ENCODE measurements at regions not wholly inside any gene's neighbourhood (a gene's known extent, or its start where the extent isn't known, plus 50 kb on each side); places are given as distances from the start of the nearest gene placed in this dataset.

- TF ChIP-seq REST (IDR thresholded peaks at IDR 0.05; ENCODE audit: low read depth, low read length) (no peak), YY1 (IDR thresholded peaks at IDR 0.05; ENCODE audit: low read depth) (no peak), PBX3 (IDR thresholded peaks at IDR 0.05) (no peak), POLR2AphosphoS5 (IDR thresholded peaks at IDR 0.05; ENCODE audit: low read depth, low read length) (no peak), ELF1 (IDR thresholded peaks at IDR 0.05) (no peak), FOSL2 (IDR thresholded peaks at IDR 0.05; ENCODE audit: borderline replicate concordance, low read depth) (no peak), RCOR1 (IDR thresholded peaks at IDR 0.05; ENCODE audit: low read length) (no peak)
These were observed 219.1 kb downstream of the SEC23IP start (continued) for GRCh38 chr10:120111628-120112027.

GRCh38 chr10:120112809-120113208, 220.3 kb downstream of the SEC23IP start:
- Histone ChIP-seq H3K4me2 (no peak overlapping the region), H3K9me3 (no peaks in the 10 kb centered on the region), H3K27me3 (ENCODE audit: insufficient read depth) (no peaks in the 10 kb centered on the region), H3K9ac (no peak overlapping the region), H4K20me1 (ENCODE audit: insufficient read depth) (no peaks in the 10 kb centered on the region), H3K36me3 (replicated peaks in 1 of 2; ENCODE audit: control insufficient read depth in 1 of 2, insufficient read depth in 2 of 2, low read length in 1 of 2) (no peaks in the 10 kb centered on the region), H3K4me1 (ENCODE audit: control insufficient read depth in 1 of 2, insufficient read depth in 2 of 2, low read depth in 1 of 2, low read length in 1 of 2) (no peaks in the 10 kb centered on the region), H3K9me2 (no peaks in the 10 kb centered on the region), H3K4me3 (ENCODE audit: low read depth in 2 of 2, low read length in 1 of 2) (no peak overlapping the region), H3K27ac (ENCODE audit: low read depth in 2 of 2, low read length in 1 of 2) (no peak overlapping the region), H3K79me2 (ENCODE audit: insufficient read depth) (no peaks in the 10 kb centered on the region), H3F3A (replicated peaks; ENCODE audit: insufficient read depth) (no peaks in the 10 kb centered on the region), H2AFZ (ENCODE audit: low read depth) (no peak overlapping the region)
- ChIA-PET POLR2A (no interaction called here), CTCF (interaction anchor here (1.0 kb wide), 1 partner anchor 17 kb away, joined by 3 read pairs; no protein-coding TSS in a partner anchor)
- DNase-seq: no peak
- TF ChIP-seq EZH2phosphoT487 (IDR thresholded peaks at IDR 0.05; ENCODE audit: borderline replicate concordance, low read depth): no peak
- TF ChIP-seq FOSL2 (IDR thresholded peaks at IDR 0.05; ENCODE audit: borderline replicate concordance, low read depth): no peak
- no peak for TF ChIP-seq MAX (IDR thresholded peaks at IDR 0.05; ENCODE audit: low read depth)
- no peak for TF ChIP-seq IRF3 (IDR thresholded peaks at IDR 0.05; ENCODE audit: low read depth, low read length)
- TF ChIP-seq YY1 (IDR thresholded peaks at IDR 0.05; ENCODE audit: low read depth): no peak
- no peak for TF ChIP-seq MXI1 (IDR thresholded peaks at IDR 0.05; ENCODE audit: low read depth, low read length)
- no peak for TF ChIP-seq REST (IDR thresholded peaks at IDR 0.05; ENCODE audit: low read depth, low read length)
- no peak for TF ChIP-seq POLR2AphosphoS5 (IDR thresholded peaks at IDR 0.05; ENCODE audit: low read depth, low read length)
- no peak for TF ChIP-seq TAF1 (IDR thresholded peaks at IDR 0.05; ENCODE audit: borderline replicate concordance, low read depth, low read length)
- TF ChIP-seq GATA2 (CRISPR knock-in tag; IDR thresholded peaks at IDR 0.05): no peak
- TF ChIP-seq RXRA (IDR thresholded peaks at IDR 0.05; ENCODE audit: borderline replicate concordance, low read depth): no peak
- TF ChIP-seq JUND (IDR thresholded peaks at IDR 0.05): no peak
- TF ChIP-seq USF1 (IDR thresholded peaks at IDR 0.05; ENCODE audit: borderline replicate concordance, low read depth): no peak
